CD4-positive, alpha-beta T cell treated with Interleukin-4 for 1 hour (primary cell): ENCODE measurements at regions not wholly inside any gene's neighbourhood (a gene's known extent, or its start where the extent isn't known, plus 50 kb on each side); places are given as distances from the start of the nearest gene placed in this dataset.

Experiments
- DNase-seq, 2 donors: peaks; one replicate each; pipeline ENCODE4 v3.0.0-alpha.2; 2020 to 2022

- no peak for DNase-seq
Measured at GRCh38 chr21:16517383-16517782, 787.6 kb downstream of the USP25 start.

- DNase-seq = no peak
Measured at GRCh38 chr21:16519036-16519435, 789.3 kb downstream of the USP25 start.

GRCh38 chr21:16519644-16520043 lies 789.9 kb downstream of the USP25 start:
- DNase-seq = no peak

- DNase-seq = no peak
Measured at GRCh38 chr21:16522548-16522947, 792.8 kb downstream of the USP25 start.

- no peak for DNase-seq
Measured at GRCh38 chr21:16530656-16531055, 800.9 kb downstream of the USP25 start.

- DNase-seq = no peak
Measured at GRCh38 chr21:16532840-16533239, 803.1 kb downstream of the USP25 start.

GRCh38 chr21:16533692-16534407 lies 804.1 kb downstream of the USP25 start:
- DNase-seq = no peak

- DNase-seq = no peak
Measured at GRCh38 chr21:16534408-16535101, 804.8 kb downstream of the USP25 start.

GRCh38 chr21:16535102-16535422 lies 805.3 kb downstream of the USP25 start:
- DNase-seq = no peak

- no peak for DNase-seq
Measured at GRCh38 chr21:16535626-16536025, 805.8 kb downstream of the USP25 start.

GRCh38 chr21:16536140-16536539 lies 806.4 kb downstream of the USP25 start:
- no peak for DNase-seq

GRCh38 chr21:16536643-16537434 lies 807.1 kb downstream of the USP25 start:
- no peak for DNase-seq

GRCh38 chr21:16537501-16537900 lies 807.7 kb downstream of the USP25 start:
- DNase-seq = no peak

- no peak for DNase-seq
Measured at GRCh38 chr21:16538405-16538804, 808.6 kb downstream of the USP25 start.

- DNase-seq = no peak
Measured at GRCh38 chr21:16538936-16539440, 809.2 kb downstream of the USP25 start.

- DNase-seq = no peak
Measured at GRCh38 chr21:16540966-16541727, 811.4 kb downstream of the USP25 start.

- DNase-seq = no peak
Measured at GRCh38 chr21:16550118-16550517, 820.3 kb downstream of the USP25 start.

- DNase-seq = no peak
Measured at GRCh38 chr21:16550917-16551741, 821.3 kb downstream of the USP25 start.

GRCh38 chr21:16552880-16553279 lies 823.1 kb downstream of the USP25 start:
- DNase-seq = no peak

- no peak for DNase-seq
Measured at GRCh38 chr21:16554503-16554902, 824.7 kb downstream of the USP25 start.

- no peak for DNase-seq
Measured at GRCh38 chr21:16563116-16563515, 833.3 kb downstream of the USP25 start.

GRCh38 chr21:16563795-16564194 lies 834.0 kb downstream of the USP25 start:
- DNase-seq = no peak
